ENCODE measurements at regions not wholly inside any gene's neighbourhood (a gene's known extent, or its start where the extent isn't known, plus 50 kb on each side); places are given as distances from the start of the nearest gene placed in this dataset.

- Histone ChIP-seq H3K4me1 (ENCODE audit: control insufficient read depth in 4 of 4, insufficient read depth in 4 of 4, low read length in 3 of 4) (no peaks in the 10 kb centered on the region), H3K27ac (ENCODE audit: low read depth in 1 of 2, low read length in 2 of 2) (no peak overlapping the region), H3K4me3 (ENCODE audit: low read depth in 1 of 3, low read length in 3 of 3) (no peak overlapping the region), H3K36me3 (ENCODE audit: control insufficient read depth in 4 of 4, insufficient read depth in 3 of 4, low read depth in 1 of 4, low read length in 3 of 4) (no peaks in the 10 kb centered on the region), H3K9ac (ENCODE audit: low read depth in 1 of 2, low read length in 2 of 2) (no peak overlapping the region), H3K27me3 (ENCODE audit: control insufficient read depth in 4 of 4, insufficient read depth in 4 of 4, low read length in 3 of 4) (no peaks in the 10 kb centered on the region), H3K9me3 (ENCODE audit: control insufficient read depth in 4 of 4, low read length in 3 of 4) (no peaks in the 10 kb centered on the region)
- no peak for DNase-seq (ENCODE audit: low spot score)
- TF ChIP-seq HNF4G (IDR thresholded peaks at IDR 0.05): no peak
- TF ChIP-seq FOXA1 (IDR thresholded peaks at IDR 0.05): no peak
- no peak for TF ChIP-seq NR2F2 (IDR thresholded peaks at IDR 0.05)
- WGBS: 95% methylated on average over 1 of the region's 1 CpG
Measured at GRCh38 chr10:2108496-2108895, 371.2 kb upstream of the ADARB2 start.

DNA sequence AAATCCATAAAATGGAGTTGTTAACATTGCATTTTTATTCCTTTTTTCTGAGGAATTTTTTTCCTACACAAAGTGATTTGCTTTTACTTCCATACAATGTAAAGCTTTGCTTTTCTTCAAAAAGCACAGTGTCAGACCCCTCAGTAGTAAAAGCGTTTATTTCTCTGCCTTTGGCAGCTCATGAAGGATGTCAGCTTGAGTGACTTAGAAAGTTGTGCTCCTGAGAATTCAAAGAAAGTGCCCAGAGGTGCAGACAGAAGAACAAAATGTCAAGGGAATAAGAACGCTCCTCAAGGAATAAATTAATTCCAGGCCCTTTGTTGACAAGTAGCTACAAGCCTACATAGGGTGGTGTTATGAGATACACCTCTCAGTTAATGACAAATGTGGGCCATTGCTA lies 369.3 kb upstream of the ADARB2 start:
- Histone ChIP-seq H3K4me1 (ENCODE audit: control insufficient read depth in 4 of 4, insufficient read depth in 4 of 4, low read length in 3 of 4) (no peaks in the 10 kb centered on the region), H3K27ac (ENCODE audit: low read depth in 1 of 2, low read length in 2 of 2) (no peak overlapping the region), H3K27me3 (ENCODE audit: control insufficient read depth in 4 of 4, insufficient read depth in 4 of 4, low read length in 3 of 4) (no peaks in the 10 kb centered on the region), H3K36me3 (ENCODE audit: control insufficient read depth in 4 of 4, insufficient read depth in 3 of 4, low read depth in 1 of 4, low read length in 3 of 4) (no peaks in the 10 kb centered on the region), H3K9me3 (ENCODE audit: control insufficient read depth in 4 of 4, low read length in 3 of 4) (no peaks in the 10 kb centered on the region), H3K4me3 (ENCODE audit: low read depth in 1 of 3, low read length in 3 of 3) (no peak overlapping the region), H3K9ac (ENCODE audit: low read depth in 1 of 2, low read length in 2 of 2) (no peak overlapping the region)
- 78% methylated on average over 2 of the region's 2 CpGs for WGBS
- no peak for DNase-seq (ENCODE audit: low spot score)
- no peak for TF ChIP-seq REST (IDR thresholded peaks at IDR 0.05)
- TF ChIP-seq HNF4G (IDR thresholded peaks at IDR 0.05): no peak
- no peak for TF ChIP-seq TAF1 (conservative IDR thresholded peaks at IDR 0.05)
- TF ChIP-seq SP1 (IDR thresholded peaks at IDR 0.05): no peak
- TF ChIP-seq RAD21 (IDR thresholded peaks at IDR 0.05): no peak
- TF ChIP-seq, protein P1, sequence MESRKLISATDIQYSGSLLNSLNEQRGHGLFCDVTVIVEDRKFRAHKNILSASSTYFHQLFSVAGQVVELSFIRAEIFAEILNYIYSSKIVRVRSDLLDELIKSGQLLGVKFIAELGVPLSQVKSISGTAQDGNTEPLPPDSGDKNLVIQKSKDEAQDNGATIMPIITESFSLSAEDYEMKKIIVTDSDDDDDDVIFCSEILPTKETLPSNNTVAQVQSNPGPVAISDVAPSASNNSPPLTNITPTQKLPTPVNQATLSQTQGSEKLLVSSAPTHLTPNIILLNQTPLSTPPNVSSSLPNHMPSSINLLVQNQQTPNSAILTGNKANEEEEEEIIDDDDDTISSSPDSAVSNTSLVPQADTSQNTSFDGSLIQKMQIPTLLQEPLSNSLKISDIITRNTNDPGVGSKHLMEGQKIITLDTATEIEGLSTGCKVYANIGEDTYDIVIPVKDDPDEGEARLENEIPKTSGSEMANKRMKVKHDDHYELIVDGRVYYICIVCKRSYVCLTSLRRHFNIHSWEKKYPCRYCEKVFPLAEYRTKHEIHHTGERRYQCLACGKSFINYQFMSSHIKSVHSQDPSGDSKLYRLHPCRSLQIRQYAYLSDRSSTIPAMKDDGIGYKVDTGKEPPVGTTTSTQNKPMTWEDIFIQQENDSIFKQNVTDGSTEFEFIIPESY (IDR thresholded peaks at IDR 0.05): no peak
- TF ChIP-seq YY1 (IDR thresholded peaks at IDR 0.05): no peak
- TF ChIP-seq GABPA (IDR thresholded peaks at IDR 0.05 in 1 of 2, conservative IDR thresholded peaks at IDR 0.05 in 1 of 2): no peak
- TF ChIP-seq NR2F2 (IDR thresholded peaks at IDR 0.05): no peak

- no peak for DNase-seq (ENCODE audit: low spot score)
- Histone ChIP-seq H3K4me1 (ENCODE audit: control insufficient read depth in 4 of 4, insufficient read depth in 4 of 4, low read length in 3 of 4) (no peaks in the 10 kb centered on the region), H3K4me3 (ENCODE audit: low read depth in 1 of 3, low read length in 3 of 3) (no peak overlapping the region), H3K36me3 (ENCODE audit: control insufficient read depth in 4 of 4, insufficient read depth in 3 of 4, low read depth in 1 of 4, low read length in 3 of 4) (no peaks in the 10 kb centered on the region), H3K9me3 (ENCODE audit: control insufficient read depth in 4 of 4, low read length in 3 of 4) (no peaks in the 10 kb centered on the region), H3K9ac (ENCODE audit: low read depth in 1 of 2, low read length in 2 of 2) (no peak overlapping the region), H3K27me3 (ENCODE audit: control insufficient read depth in 4 of 4, insufficient read depth in 4 of 4, low read length in 3 of 4) (no peaks in the 10 kb centered on the region), H3K27ac (ENCODE audit: low read depth in 1 of 2, low read length in 2 of 2) (no peak overlapping the region)
- TF ChIP-seq HNF4G (IDR thresholded peaks at IDR 0.05): no peak
- no peak for TF ChIP-seq SP1 (IDR thresholded peaks at IDR 0.05)
- TF ChIP-seq, protein P1 (IDR thresholded peaks at IDR 0.05): no peak
- no peak for TF ChIP-seq FOXA1 (IDR thresholded peaks at IDR 0.05)
- TF ChIP-seq HNF4A (conservative IDR thresholded peaks at IDR 0.05): no peak
- TF ChIP-seq ATF3 (IDR thresholded peaks at IDR 0.05): no peak
- WGBS: 91% methylated on average over 16 of the region's 16 CpGs
Measured at GRCh38 chr10:2099321-2099720, 362.0 kb upstream of the ADARB2 start.
